Colonic mucosa (tissue), 4 donors: ENCODE measurements at regions not wholly inside any gene's neighbourhood (a gene's known extent, or its start where the extent isn't known, plus 50 kb on each side); places are given as distances from the start of the nearest gene placed in this dataset.
"Not testable (repeated sequence)": the region's sequence is repeated elsewhere in the genome, so short reads cannot be mapped to it uniquely, and the experiment has no call there.

Experiments used
- DNase-seq: peaks from one replicate; pipeline ENCODE4 v3.0.0-alpha.2; 2020
- H3K27ac ChIP-seq: fragments of 200-600 bp; one replicate; pipeline ENCODE4 v1.8.0; 2021
- H3K27me3 ChIP-seq: fragments of 200-600 bp; one replicate; pipeline ENCODE4 v1.8.0; 2021
- H3K36me3 ChIP-seq: fragments of 200-600 bp; one replicate; pipeline ENCODE4 v1.8.0; 2021
- H3K4me1 ChIP-seq: fragments of 200-600 bp; one replicate; pipeline ENCODE4 v1.8.0; 2021; ENCODE audit warnings: mild to moderate bottlenecking
- H3K4me3 ChIP-seq: fragments of 200-600 bp; one replicate; pipeline ENCODE4 v1.8.0; 2021
- H3K9ac ChIP-seq, 2 donors: one replicate each; pipeline ENCODE4 v1.7.0; 2013; ENCODE audit warnings: control low read depth in 2 of 2, low read depth in 2 of 2, low read length in 2 of 2
- H3K9me3 ChIP-seq: fragments of 200-600 bp; one replicate; pipeline ENCODE4 v1.8.0; 2021
- CTCF ChIP-seq: fragments of 200-600 bp; IDR thresholded peaks from one replicate; pipeline ENCODE4 v1.8.0; 2022; ENCODE audit warnings: antibody characterized with exemption, mild to moderate bottlenecking
- intact Hi-C: fragments of 100-400 bp; cut with DNase I; formaldehyde crosslinking; loops from one replicate; pipeline ENCODE4 v1.14.1; 2022
- donor health status: healthy.
- donor health status: DM: no; HTN: no; CAD: no.
- donor health status: DM: no; HTN: no; CAD: no.

GRCh38 chr11:80280737-80281136 is 839.9 kb upstream of the TENM4 start:
- Histone ChIP-seq H3K4me3 (no peak overlapping the region), H3K36me3 (no peaks in the 10 kb centered on the region), H3K27ac (no peak overlapping the region), H3K9me3 (no peaks in the 10 kb centered on the region), H3K27me3 (no peaks in the 10 kb centered on the region), H3K9ac (no peak overlapping the region), H3K4me1 (no peaks in the 10 kb centered on the region)
- intact Hi-C loops = no loop called here
- DNase-seq = no peak
- no peak for TF ChIP-seq CTCF

- no peak for DNase-seq
- no peak overlapping the region for H3K4me3 ChIP-seq
- H3K4me1 ChIP-seq = no peaks in the 10 kb centered on the region
- intact Hi-C loops = no loop called here
- no peaks in the 10 kb centered on the region for H3K9me3 ChIP-seq
- H3K27me3 ChIP-seq = no peaks in the 10 kb centered on the region
- TF ChIP-seq CTCF = no peak
- no peaks in the 10 kb centered on the region for H3K36me3 ChIP-seq
- H3K9ac ChIP-seq = no peak overlapping the region
- no peak overlapping the region for H3K27ac ChIP-seq
Observed at GRCh38 chr11:80261776-80262175, 820.9 kb upstream of the TENM4 start.

GRCh38 chr11:80257319-80258015 is 816.6 kb upstream of the TENM4 start:
- DNase-seq, H3K4me1 ChIP-seq, H3K27ac ChIP-seq, H3K9ac ChIP-seq, H3K36me3 ChIP-seq, H3K9me3 ChIP-seq, H3K27me3 ChIP-seq, H3K4me3 ChIP-seq, intact Hi-C loops: not testable (repeated sequence)

- Histone ChIP-seq H3K27me3 (no peaks in the 10 kb centered on the region), H3K36me3 (no peaks in the 10 kb centered on the region), H3K4me1 (no peaks in the 10 kb centered on the region), H3K27ac (no peak overlapping the region), H3K4me3 (no peak overlapping the region), H3K9ac (no peak overlapping the region), H3K9me3 (no peaks in the 10 kb centered on the region)
- no peak for DNase-seq
- intact Hi-C loops = no loop called here
- TF ChIP-seq CTCF = no peak
Observed at GRCh38 chr11:80255021-80255420, 814.2 kb upstream of the TENM4 start.

GRCh38 chr11:80241766-80242165 is 800.9 kb upstream of the TENM4 start:
- no peak for DNase-seq
- no peaks in the 10 kb centered on the region for H3K36me3 ChIP-seq
- H3K9ac ChIP-seq = no peak overlapping the region
- H3K4me1 ChIP-seq = no peaks in the 10 kb centered on the region
- TF ChIP-seq CTCF = no peak
- no peaks in the 10 kb centered on the region for H3K27me3 ChIP-seq
- intact Hi-C loops = no loop called here
- no peak overlapping the region for H3K27ac ChIP-seq
- H3K9me3 ChIP-seq = no peaks in the 10 kb centered on the region
- no peak overlapping the region for H3K4me3 ChIP-seq

- TF ChIP-seq CTCF = no peak
Observed at GRCh38 chr11:80240245-80240644, 799.4 kb upstream of the TENM4 start.

More at GRCh38 chr11:80240245-80240644, 799.4 kb upstream of the TENM4 start:
- Histone ChIP-seq H3K36me3 (no peaks in the 10 kb centered on the region), H3K27me3 (no peaks in the 10 kb centered on the region), H3K9ac (no peak overlapping the region), H3K4me3 (no peak overlapping the region), H3K27ac (no peak overlapping the region), H3K4me1 (no peaks in the 10 kb centered on the region), H3K9me3 (no peaks in the 10 kb centered on the region)
- no peak for DNase-seq
- intact Hi-C loops = no loop called here
